HG02571 (cell line): ENCODE measurements at regions not wholly inside any gene's neighbourhood (a gene's known extent, or its start where the extent isn't known, plus 50 kb on each side); places are given as distances from the start of the nearest gene placed in this dataset.
"Not testable (repeated sequence)": the region's sequence is repeated elsewhere in the genome, so short reads cannot be mapped to it uniquely, and the experiment has no call there.

Experiments used
- ATAC-seq: cut with Tn5 transposase; IDR thresholded peaks from one replicate; pipeline ENCODE4 v1.9.1; 2021; ENCODE audit warnings: mild to moderate bottlenecking, moderate library complexity; ENCODE audit not compliant: unreplicated experiment

DNA sequence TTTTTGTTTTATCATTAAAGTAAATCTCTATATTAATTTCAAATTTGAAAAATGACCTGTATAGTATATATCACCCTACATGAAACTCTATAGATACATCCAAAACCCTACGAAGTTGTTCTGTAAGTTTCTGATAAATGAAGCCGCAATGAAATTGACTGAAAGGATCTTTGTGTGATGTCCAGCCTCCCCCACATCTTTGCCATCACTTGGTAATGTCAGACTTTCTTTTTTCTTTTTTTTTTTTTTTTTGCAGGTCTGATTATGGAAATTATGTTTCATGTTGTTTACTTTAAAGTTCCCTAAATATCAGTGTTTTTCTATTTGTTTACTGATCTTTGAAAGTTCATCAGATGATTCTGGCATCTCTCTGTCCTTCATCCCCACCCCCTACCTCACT is 155.6 kb upstream of the CDH4 start:
- ATAC-seq: no peak

DNA sequence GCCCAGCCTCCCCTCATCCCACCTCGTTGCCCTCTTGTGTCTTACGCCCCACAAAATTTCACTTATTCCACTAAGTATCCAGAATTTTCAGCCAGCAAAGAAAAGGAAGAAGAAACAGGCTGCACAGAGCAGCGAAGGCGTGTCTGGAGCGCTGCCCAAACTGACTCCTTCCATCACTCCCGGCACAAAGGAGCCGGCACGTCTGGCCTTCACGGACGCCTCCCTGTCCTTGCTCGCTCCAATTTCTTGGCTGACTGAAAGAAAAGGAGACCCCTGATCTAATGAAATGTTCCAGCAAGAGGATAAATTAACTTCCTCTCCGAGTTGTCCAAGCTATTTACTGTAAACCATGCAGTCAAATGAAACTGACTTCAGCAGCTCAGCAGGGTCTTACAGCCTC is 152.3 kb upstream of the CDH4 start:
- ATAC-seq: no peak

DNA sequence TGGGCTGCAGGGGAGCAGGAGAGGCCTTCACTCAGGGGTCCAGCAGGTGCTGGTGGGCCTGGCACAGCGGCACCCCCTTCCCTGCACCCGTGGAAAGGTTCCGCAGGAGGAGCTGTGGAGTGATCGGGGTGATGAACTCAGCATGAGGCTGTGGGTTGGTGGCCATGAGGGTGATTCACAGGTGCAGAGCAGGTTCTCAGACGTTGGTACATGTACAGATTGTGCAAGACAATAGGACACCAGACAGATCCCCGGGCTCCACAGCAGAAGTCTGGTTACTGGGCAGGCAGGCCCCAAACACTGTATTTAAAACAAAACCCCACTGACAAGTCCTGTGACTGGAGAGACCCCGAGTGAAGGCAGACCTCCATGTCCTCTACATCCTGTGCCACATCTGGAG is 151.6 kb upstream of the CDH4 start:
- no peak for ATAC-seq

DNA sequence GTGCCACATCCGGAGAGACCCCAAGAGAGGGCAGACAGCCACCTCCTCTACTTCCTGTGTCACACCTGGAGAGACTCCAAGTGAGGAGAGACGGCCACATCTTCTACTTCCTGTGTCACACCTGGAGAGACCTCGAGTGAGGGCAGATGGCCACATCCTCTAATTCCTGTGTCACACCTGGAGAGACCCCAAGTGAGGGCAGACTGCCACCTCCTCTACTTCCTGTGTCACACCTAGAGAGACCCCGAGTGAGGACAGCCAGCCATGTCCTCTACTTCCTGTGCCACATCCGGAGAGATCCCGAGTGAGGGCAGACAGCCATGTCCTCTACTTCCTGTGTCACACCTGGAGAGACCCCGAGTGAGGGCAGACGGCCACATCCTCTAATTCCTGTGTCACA is 150.7 kb upstream of the CDH4 start:
- ATAC-seq: not testable (repeated sequence)

DNA sequence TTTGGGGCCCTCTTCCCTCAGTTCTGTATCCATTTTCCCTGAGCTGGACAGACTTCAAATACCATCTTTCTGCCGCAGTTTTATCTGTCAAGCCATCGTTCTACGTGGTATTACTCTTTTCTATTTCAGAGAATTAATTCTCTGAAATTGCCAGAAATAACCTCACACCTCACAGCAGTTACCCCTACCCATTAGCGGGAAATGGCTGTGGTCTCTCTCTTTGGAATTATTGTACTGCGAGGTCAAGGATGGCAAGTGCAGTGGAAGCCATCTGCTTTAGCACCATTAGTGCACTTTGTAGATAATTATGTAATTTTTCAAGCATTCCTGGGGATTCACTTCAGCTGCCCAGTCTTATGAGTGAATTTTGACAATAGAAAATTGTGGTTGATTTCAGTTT is 147.8 kb upstream of the CDH4 start:
- ATAC-seq: no peak

DNA sequence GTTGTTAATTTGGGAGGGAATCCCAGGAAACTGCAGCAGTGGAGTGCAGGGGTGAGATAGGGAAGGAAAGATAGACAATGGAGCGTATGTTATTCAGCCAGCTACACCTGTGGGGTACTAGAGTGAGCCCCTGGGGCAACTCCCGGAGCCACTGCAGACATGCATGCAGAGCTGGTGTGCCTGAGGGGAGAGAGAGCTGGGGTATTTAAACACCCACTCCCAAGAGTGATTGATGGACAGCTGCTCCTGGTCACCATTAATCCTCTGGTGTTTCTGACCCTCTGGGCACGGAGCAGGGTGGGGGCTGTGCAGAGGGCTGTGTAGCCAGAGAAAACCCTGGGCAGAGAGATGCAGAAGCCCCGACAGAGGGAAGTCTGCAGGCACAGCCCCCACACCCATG is 146.7 kb upstream of the CDH4 start:
- ATAC-seq: no peak

DNA sequence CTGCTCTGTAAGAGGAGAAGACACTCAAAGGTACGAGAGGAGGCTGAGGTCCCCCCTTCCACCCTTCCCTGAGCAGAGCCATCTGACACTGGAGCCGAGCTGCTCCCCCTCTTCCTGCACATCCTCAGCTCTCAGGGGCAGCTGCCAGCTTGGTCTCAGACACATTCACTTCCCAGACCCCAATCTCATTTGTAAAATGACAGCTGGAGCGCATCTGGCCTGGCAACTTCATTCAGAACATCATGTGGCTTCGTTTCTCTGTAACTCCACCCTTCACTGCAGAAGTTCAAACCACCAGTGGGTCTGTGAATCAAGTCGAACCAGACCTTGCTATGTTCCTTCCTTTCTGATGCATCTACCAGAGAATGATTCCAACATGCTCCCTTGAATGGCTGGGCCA is 145.6 kb upstream of the CDH4 start:
- ATAC-seq: no peak

DNA sequence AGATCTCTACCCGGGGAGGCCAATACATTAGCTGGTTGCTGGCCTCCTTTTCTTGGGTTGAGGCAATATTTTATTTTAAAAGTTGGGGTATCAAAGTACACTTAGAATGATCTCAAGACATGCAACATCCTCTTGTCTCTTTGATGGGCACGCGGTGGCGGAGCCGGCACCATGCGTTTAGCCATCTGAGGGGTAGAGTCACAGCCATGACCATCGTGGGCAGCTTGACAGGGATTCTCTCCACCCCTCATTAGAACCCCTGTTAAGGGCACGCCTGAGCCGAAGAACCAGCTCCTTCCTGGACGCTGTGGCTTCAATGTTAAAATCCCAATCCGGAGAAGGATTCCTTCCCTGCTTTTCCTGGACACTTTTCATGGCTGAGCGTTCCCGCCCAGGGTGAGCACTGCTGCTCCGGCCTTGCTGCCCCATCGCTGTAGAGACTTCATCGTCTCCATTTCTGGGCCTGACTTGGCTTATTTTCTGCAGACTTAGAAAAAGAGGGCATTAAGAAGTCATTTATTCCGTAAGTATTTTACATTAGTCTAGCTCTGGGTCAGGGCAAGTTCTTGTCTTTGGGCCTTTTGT is 142.7 kb upstream of the CDH4 start:
- no peak for ATAC-seq

DNA sequence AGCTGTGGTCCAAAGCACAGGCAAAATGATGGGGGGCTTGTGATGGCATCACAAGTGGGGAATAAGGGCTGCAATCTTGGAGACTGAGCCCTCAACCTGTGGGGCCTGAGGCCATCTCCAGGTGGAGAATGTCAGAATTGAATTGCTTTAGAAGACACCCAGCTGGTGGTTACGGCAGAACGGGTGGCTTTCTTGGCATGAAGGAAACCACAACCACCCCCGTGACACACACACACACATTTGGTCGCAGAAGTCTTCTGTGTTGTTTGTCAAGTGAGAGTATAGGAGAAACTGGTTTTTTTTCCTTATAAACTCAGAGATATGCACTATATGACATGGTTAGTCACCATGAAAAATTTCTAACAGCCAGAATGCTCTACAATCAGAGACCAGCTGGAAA is 139.5 kb upstream of the CDH4 start:
- ATAC-seq: no peak

DNA sequence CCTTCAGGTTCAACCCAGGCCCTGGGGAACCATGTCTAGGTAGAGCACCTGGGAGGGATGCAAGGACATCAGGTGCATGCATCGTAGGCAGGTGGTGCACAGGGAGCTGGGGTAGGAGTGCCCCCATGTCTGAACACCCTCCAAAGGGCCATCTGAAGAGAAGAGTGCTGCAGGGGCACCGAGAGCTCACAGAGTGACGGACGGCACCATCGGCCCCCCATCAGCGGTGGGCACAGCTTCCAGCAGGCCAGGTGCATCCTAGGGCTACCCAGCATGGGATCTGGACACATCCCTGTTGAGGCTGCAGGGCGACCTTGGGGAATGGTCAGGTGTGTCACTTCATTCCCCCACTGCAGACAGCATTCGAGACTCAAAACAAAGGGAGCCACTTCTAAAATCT is 138.3 kb upstream of the CDH4 start:
- no peak for ATAC-seq

DNA sequence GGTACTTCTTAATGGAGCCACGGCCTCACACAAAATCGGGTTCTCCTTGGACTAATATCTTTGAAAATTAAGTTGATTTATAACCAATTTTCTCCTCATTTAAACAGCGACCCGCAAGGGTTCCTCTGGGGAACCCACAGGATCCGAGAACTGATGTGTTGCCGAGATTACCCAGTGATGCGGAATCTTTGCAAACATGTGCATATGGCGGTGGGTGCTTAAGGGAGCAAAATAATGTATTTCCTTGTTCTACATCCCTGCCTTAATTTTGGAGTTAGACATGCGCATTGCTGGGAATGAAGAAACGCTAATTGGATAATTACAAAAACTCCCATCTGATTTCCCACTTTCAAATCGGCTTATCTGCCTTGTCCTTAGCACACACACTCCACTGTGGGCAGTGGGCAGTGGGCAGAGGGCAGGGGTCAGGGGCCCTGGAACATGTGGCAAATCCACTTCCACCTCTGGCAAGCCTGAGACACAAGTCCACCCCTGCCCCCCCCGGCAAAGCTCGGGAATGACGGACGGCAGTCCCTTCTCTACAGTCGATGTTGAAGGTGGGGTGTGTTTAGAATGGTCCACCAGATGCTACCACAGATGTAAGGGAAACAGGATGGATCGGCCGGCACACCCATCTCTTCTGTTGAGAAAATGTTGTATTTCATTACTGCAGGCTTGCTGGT is 137.4 kb upstream of the CDH4 start:
- no peak for ATAC-seq

DNA sequence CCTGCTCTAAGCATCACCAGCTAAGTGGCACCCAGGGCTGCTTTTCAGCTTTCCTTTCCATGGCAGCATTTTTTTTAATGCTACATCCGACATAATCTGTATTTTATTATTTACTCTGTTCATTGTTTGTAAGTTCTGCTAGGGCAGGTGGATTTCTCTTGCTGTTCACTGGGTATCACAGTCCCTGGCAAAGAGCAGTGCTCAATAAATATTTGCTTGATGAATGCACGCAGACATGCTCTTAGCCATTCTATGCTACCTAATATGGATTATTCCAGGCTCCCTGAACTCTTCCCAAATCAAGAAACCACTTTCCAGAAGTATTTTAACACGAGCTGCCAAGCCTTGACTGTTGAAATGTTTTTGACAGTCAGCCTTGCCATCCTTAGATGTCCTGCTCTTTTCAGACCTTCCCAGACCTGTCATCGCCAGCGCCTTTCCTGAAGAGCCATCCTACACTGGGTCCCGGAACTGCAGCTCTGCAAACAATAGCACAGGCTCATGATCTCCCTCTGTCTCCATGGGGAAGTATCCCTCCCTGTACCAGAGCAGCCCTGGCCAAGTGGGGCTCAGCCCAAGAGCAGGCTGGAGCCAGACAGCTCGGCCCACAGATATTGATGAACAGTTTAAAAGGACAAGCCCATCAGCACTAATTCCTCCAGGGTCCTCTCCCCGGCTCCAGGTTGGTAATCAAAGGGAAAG is 136.5 kb upstream of the CDH4 start:
- no peak for ATAC-seq

DNA sequence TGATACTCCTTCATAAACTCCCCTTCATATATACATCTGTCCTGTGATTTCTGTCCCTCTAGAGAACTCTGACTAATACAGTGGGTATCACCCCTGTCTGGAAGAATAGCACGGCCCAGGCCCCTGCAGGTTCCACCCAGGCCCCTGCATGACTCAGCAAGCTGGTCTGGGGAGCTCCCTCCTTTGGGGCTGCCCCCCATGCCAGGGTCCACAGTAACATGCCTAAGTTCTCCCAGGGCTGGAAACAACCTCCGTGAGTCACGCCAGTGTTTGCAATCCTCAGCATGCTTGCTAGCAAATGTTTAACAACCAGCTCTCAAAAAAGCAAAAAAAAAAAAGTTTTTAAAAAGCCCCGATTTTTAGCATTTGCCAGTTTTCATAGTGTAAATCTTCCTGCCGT is 134.3 kb upstream of the CDH4 start:
- no peak for ATAC-seq

DNA sequence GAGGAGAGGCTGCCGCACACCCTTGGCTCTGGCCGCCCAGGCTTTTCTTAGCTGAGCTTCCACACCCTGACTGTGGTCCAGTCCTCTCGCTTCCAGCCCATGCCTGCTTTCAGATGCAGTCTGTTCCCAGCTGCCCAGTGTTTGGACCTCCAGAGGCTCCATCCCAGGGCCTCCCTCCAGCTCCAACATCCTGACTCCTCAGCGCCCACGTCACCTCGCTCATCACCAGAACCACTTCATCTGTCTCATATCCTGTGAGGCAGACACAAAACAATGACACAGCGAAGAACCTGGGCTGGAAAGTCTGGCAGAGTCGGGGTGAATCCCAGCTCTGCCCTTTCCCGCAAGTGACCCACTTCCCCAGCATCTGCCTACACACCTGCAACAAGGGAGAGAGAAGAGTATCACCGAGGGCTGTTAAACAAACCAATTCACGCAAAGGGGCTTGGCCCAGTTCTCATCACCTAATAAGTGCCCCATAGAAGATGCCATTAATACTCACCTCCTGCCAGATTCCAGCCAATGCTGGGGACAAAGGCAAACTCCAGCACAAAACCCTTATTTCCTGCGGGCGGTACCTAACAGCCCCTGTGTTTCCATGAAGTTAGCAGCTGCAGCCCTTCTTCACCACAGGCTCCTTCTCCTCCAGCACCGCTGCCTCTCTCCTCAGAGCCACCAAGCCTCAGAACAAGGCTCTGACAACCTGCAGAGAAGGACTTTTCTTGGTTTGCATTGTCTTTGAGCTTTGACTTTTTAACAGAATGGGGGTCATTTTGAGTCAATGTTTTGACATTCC is 133.4 kb upstream of the CDH4 start:
- no peak for ATAC-seq

DNA sequence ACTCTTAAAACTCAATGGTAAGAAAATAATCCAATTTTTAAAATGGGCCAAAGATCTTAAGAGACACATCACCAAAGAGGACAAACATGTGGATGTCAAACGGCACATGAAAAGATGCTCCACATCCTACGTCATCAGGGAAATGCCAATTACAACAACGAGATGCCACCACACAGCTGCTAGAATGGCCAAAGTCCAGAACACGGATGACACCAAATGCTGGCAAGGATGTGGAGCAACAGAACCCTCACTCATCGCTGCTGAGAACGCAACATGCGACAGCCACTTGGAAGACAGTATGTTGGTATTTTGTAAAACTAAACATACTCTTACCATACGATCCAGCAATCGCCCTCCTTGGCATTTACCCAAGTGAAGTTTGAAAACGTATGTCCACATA is 132.8 kb upstream of the CDH4 start:
- no peak for ATAC-seq

DNA sequence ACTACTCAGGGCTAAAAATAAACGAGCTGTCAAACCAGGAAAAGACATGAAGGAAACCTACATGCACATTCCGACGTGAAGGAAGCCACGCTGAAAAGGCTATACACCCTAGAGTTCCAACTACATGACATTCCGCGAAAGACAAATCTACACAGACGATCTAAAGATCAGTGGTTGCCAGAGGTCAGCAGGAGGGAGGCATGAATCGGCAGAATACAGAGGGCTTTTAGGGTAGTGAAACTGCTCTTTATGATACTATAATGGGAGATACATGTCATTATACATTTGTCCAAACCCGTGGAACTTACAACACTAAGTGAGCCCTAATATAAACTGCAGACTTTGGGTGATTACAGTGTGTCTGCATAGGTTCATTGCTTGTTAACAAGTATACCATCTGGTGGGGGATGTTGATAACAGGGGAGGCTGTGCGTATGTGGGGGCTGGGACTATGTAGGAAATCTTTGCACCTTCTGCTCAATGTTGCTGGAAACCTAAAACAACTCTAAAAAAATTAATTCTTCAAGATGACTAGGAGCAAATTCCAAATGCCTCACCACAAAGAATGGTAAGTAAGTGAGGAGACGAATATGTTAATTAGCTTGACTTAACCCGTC is 132.2 kb upstream of the CDH4 start:
- ATAC-seq: no peak

DNA sequence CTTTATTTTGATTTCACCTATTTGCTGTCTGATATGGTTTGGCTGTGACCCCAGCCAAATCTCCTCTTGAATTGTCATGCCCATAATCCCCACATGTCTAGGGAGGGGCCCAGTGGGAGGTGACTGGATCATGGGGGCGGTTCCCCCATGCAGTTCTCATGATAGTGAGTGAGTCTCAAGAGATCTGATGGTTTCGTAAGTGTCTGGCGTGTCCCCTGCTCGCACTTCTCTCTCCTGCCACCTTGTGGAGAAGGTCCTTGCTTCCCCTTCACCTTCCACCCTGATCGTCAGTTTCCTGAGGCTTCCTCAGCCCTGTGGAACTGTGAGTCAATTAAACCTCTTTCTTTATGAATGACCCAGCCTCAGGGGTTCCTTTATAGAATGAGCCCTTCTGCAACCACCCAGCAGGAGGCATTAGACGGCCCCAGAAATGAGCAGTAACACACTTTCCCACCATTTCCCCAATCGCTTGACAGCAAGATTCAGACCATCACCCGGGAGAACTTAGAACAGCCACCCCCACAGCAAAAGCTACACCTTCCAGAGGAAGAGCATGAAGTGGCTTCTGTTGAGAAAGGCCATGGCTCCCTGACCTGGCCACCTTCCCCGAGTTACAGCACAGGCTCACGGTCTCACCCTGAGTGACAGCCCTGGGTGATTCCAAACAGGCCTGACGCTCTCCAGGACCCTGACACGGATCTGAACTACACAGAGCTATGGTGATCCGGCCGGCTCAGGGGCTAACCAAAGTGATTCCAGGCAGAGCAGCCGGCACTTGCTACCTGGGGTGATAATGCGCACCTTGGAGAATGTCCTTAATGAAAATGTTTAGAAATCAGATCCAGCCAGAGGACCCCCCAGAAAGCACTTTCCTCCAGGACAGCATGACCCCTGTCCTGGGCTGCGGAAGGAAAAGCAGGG is 131.2 kb upstream of the CDH4 start:
- no peak for ATAC-seq

DNA sequence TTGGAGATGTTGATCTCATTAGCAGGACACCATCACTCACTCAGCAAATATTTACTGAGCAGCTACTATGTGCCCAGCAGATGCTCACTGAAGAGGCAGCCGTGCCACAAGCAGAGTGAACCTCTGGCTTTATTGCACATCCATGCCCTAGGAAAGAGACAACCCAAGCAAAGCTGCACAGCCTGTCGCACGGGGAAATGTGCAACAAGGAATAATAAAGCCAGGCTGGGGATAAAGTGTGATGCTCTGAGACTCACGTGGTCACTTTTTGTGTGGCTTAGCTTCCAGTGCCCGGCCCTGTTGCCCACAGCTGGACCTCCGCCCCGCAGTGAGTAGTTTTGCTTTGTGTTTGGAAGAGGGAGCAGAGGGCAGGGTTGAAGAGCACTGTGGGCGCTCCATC is 130.4 kb upstream of the CDH4 start:
- ATAC-seq: no peak

DNA sequence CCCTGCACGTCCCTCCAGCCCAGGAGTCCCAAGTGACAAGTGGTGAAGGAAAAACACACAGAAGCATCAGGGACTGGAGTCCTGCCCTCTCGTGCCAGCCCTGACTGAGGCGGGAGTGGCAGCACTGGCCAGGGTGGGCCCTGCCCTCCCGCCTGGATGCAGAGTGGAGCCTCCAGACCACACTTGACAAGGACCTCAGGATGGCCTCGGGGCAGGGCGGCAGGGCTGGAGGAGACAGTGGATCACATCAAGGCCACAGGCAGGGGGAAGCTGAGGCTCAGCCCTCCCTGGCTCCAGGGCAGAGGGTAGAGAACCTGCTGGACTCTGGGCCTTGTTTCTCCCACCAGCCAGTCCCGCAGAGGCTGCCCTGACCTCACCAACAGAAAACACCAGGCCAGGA is 128.8 kb upstream of the CDH4 start:
- ATAC-seq: no peak

DNA sequence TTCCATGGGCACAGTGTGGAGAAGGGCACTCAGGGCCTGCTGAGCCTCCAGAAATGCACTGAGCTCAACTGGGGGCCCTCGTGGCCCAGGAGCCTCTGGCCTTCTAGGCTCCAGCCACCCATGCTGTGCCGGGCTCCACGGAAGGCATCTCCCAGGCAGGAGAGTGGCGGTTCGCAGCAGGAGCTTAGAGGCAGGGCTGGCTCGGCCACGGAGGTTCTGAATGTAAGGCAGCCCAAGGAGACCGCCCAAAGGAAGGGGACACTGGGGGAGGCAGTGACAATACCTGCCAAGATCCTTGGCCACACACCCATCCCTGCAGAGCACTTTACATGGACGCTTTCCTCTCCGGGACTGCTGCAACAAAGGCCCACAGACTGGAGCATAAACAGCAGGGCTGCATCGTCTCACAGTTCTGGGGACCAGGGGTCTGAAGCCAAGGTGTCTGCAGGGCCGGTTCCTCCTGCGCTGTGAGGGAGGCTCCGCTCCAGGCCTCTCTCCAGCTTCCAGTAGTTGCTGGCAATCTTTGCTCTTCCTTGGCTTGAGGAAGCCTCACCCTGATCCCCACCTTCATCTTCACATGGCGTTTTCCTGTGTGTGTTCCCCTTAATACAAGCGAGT is 128.2 kb upstream of the CDH4 start:
- no peak for ATAC-seq
